ENCODE measurements at regions not wholly inside any gene's neighbourhood (a gene's known extent, or its start where the extent isn't known, plus 50 kb on each side); places are given as distances from the start of the nearest gene placed in this dataset.
"Not testable (repeated sequence)": the region's sequence is repeated elsewhere in the genome, so short reads cannot be mapped to it uniquely, and the experiment has no call there.

GRCh38 chr22:48757985-48758561 lies 1069.6 kb downstream of the BRD1 start:
- DNase-seq (ENCODE audit: low spot score) = no peak
- Histone ChIP-seq H3K27me3 (ENCODE audit: insufficient read depth, poor library complexity, severe bottlenecking) (no peaks in the 10 kb centered on the region), H3K9me3 (ENCODE audit: severe bottlenecking) (no peaks in the 10 kb centered on the region), H3K4me3 (ENCODE audit: severe bottlenecking) (no peak overlapping the region), H3K27ac (ENCODE audit: poor library complexity, severe bottlenecking) (no peak overlapping the region), H3K4me1 (ENCODE audit: insufficient read depth, poor library complexity, severe bottlenecking) (no peaks in the 10 kb centered on the region), H3K36me3 (ENCODE audit: low read depth) (no peaks in the 10 kb centered on the region)
- ATAC-seq (ENCODE audit: low read depth) = no peak
- TF ChIP-seq CTCF (IDR thresholded peaks at IDR 0.05; ENCODE audit: poor library complexity, severe bottlenecking) = no peak

DNA sequence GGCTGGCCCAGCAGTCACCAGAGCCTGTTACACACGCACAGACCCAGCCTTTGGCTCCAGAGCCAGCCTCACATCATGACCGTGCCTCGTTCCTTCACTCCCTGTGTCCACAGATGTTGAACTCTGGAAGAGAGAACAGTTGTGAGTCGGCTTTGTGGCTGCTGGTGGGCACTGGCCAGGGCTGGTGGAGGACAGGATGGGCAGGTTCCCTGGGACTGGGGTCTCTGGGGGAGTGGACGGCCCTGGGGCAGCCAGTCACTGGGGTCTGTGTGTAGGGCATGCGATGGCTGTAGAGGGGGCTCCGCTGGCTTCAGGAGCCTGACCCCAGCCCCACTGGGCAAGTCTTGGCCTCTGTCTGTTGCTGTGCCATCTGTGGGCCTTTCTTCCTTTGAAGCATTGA lies 1070.1 kb downstream of the BRD1 start:
- Histone ChIP-seq H3K9me3 (ENCODE audit: severe bottlenecking) (no peaks in the 10 kb centered on the region), H3K36me3 (ENCODE audit: low read depth) (no peaks in the 10 kb centered on the region), H3K27ac (ENCODE audit: poor library complexity, severe bottlenecking) (no peak overlapping the region), H3K27me3 (ENCODE audit: insufficient read depth, poor library complexity, severe bottlenecking) (no peaks in the 10 kb centered on the region), H3K4me1 (ENCODE audit: insufficient read depth, poor library complexity, severe bottlenecking) (no peaks in the 10 kb centered on the region), H3K4me3 (ENCODE audit: severe bottlenecking) (no peak overlapping the region)
- TF ChIP-seq CTCF (IDR thresholded peaks at IDR 0.05; ENCODE audit: poor library complexity, severe bottlenecking) = no peak
- DNase-seq (ENCODE audit: low spot score) (no peak), ATAC-seq (ENCODE audit: low read depth) (no peak)

DNA sequence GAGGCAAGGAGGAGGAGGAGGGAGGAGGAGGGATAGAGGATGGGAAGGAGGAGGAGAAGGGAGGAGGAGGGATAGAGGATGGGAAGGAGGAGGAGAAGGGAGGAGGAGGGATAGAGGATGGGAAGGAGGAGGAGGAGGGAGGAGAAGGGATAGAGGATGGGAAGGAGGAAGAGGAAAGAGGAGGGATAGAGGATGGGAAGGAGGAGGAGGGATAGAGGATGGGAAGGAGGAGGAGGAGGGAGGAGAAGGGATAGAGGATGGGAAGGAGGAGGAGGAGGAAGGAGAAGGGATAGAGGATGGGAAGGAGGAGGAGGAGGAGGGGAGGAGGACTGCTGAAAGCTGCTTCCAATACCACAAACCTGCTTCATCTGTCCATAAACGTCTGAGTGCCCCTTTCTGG lies 1070.5 kb downstream of the BRD1 start:
- not testable (repeated sequence) for DNase-seq (ENCODE audit: low spot score); H3K27me3 ChIP-seq (ENCODE audit: insufficient read depth, poor library complexity, severe bottlenecking); H3K36me3 ChIP-seq (ENCODE audit: low read depth); H3K27ac ChIP-seq (ENCODE audit: poor library complexity, severe bottlenecking); H3K9me3 ChIP-seq (ENCODE audit: severe bottlenecking); H3K4me1 ChIP-seq (ENCODE audit: insufficient read depth, poor library complexity, severe bottlenecking); ATAC-seq (ENCODE audit: low read depth); H3K4me3 ChIP-seq (ENCODE audit: severe bottlenecking)

GRCh38 chr22:48756146-48757111 lies 1071.2 kb downstream of the BRD1 start:
- ATAC-seq (ENCODE audit: low read depth) (no peak), DNase-seq (ENCODE audit: low spot score) (no peak)
- no peaks in the 10 kb centered on the region for H3K9me3 ChIP-seq (ENCODE audit: severe bottlenecking)
- no peaks in the 10 kb centered on the region for H3K4me1 ChIP-seq (ENCODE audit: insufficient read depth, poor library complexity, severe bottlenecking)
- no peak overlapping the region for H3K4me3 ChIP-seq (ENCODE audit: severe bottlenecking)
- H3K36me3 ChIP-seq (ENCODE audit: low read depth) = no peaks in the 10 kb centered on the region
- H3K27me3 ChIP-seq (ENCODE audit: insufficient read depth, poor library complexity, severe bottlenecking) = no peaks in the 10 kb centered on the region
- TF ChIP-seq CTCF (IDR thresholded peaks at IDR 0.05; ENCODE audit: poor library complexity, severe bottlenecking) = no peak
- H3K27ac ChIP-seq (ENCODE audit: poor library complexity, severe bottlenecking) = no peak overlapping the region

GRCh38 chr22:48755059-48755949 lies 1072.4 kb downstream of the BRD1 start:
- Histone ChIP-seq H3K27me3 (ENCODE audit: insufficient read depth, poor library complexity, severe bottlenecking) (no peaks in the 10 kb centered on the region), H3K27ac (ENCODE audit: poor library complexity, severe bottlenecking) (no peak overlapping the region), H3K36me3 (ENCODE audit: low read depth) (no peaks in the 10 kb centered on the region), H3K4me3 (ENCODE audit: severe bottlenecking) (no peak overlapping the region), H3K9me3 (ENCODE audit: severe bottlenecking) (no peaks in the 10 kb centered on the region), H3K4me1 (ENCODE audit: insufficient read depth, poor library complexity, severe bottlenecking) (no peaks in the 10 kb centered on the region)
- TF ChIP-seq CTCF (IDR thresholded peaks at IDR 0.05; ENCODE audit: poor library complexity, severe bottlenecking) = no peak
- ATAC-seq (ENCODE audit: low read depth) (no peak), DNase-seq (ENCODE audit: low spot score) (no peak)
